Fibroblast of the aortic adventitia (primary cell): ENCODE measurements at regions not wholly inside any gene's neighbourhood (a gene's known extent, or its start where the extent isn't known, plus 50 kb on each side); places are given as distances from the start of the nearest gene placed in this dataset.
A peak's percentile ranks its signal among the peaks of the same experiment; 100 is the strongest.

ENCODE experiments used
- DNase-seq: peaks from one replicate; pipeline ENCODE4 v3.0.0-alpha.2; 2010; ENCODE audit warnings: low read depth
- H3K4me3 ChIP-seq: 2 replicates; pipeline ENCODE4 v1.5.1; 2011; ENCODE audit warnings: low read depth, mild to moderate bottlenecking, control low read depth, low read length, moderate library complexity
- TF ChIP-seq, protein P1 (sequence below): IDR thresholded peaks from 2 replicates; pipeline ENCODE4 v1.5.1; 2011; ENCODE audit warnings: mild to moderate bottlenecking, low read length, control low read depth, inconsistent platforms; ENCODE audit not compliant: insufficient read depth

DNA sequence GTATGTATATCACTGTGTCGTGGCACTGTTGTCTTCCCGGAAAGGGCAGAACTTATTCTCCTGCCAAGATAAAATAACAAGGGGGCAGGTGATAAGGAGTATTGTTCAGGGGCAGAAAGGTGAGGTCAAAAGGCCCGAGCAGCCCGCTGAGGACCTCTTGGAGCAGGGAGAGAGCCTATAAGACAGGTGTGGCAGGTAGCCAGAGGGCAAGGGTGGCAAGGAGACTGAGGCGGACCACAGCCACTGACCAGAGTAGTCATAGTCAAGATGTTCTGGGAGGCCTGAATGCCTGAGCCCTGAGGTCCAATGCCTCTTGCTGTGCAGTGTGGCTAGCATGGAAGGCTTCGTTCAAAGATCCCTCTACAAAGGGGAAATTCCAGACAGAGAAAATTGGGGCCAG, 172.3 kb upstream of the CHRNA7 start:
- no peak for DNase-seq
- H3K4me3 ChIP-seq = no peak overlapping the region
- TF ChIP-seq, protein P1, sequence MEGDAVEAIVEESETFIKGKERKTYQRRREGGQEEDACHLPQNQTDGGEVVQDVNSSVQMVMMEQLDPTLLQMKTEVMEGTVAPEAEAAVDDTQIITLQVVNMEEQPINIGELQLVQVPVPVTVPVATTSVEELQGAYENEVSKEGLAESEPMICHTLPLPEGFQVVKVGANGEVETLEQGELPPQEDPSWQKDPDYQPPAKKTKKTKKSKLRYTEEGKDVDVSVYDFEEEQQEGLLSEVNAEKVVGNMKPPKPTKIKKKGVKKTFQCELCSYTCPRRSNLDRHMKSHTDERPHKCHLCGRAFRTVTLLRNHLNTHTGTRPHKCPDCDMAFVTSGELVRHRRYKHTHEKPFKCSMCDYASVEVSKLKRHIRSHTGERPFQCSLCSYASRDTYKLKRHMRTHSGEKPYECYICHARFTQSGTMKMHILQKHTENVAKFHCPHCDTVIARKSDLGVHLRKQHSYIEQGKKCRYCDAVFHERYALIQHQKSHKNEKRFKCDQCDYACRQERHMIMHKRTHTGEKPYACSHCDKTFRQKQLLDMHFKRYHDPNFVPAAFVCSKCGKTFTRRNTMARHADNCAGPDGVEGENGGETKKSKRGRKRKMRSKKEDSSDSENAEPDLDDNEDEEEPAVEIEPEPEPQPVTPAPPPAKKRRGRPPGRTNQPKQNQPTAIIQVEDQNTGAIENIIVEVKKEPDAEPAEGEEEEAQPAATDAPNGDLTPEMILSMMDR = no peak

DNA sequence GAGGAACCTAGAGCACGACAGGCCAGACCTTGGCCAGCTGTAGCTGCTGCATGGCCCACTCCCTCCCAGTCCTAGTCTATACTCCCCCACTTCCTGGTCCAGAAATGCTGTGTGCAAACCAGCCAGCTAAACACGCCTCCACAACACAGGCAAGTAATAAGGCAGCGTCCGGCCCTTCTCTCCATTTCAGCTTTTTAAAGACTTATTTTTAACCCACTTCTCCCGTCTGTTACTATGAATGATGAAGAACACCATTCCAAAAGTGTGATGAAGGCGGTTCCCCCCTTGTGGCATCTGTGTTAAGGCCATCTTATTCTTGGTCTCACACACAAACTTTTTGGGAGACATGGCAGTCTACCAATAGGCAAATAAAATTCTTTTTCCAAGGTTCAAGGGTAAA, 164.1 kb upstream of the CHRNA7 start:
- TF ChIP-seq, protein P1 = no peak
- DNase-seq = no peak

DNA sequence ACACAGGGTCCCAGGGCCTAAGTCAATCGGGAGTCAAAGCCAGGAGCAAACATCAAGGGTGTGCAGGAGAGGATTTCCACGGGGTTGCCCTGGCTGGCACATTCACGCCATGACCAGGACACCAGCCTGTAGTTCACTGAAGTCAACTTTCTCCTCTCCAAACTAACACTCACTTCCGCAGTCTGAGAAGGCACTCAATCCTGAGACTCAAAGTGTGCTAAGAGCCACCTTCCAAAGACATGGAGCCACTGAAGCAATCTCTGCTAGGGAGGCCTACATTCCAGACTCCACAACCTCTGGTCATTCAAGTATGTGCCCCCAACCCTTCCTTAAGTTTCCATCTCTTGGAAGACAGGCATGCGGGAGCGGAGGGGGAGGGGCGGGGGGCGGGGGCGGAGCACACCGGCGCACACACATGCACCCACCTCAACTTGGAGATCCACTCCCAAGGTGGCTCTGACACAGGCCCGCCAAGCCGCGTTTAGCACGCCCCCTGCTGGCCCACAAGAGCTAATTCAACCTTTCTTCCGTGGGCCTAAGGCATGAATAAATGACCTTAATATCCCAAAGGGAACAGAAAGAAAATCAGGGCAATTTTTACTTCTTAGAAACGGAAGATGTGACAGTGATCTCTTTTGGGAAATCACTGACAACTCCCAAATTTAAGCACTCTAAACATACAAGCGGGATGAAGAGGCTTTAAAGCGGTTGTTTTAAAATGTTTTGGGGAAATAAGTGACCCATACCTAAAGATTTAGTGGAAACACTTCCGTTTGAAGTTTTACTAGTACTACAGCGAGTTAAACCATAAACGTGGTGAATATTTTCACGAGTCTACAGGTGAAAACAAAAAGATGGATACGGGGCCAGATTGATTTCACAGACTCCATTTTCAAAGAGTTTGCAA, 162.5 kb upstream of the CHRNA7 start:
- TF ChIP-seq, protein P1 = peak; percentile 69
- no peak overlapping the region for H3K4me3 ChIP-seq
- DNase-seq = peak; percentile 37

More for the DNA sequence above, 164.1 kb upstream of the CHRNA7 start:
- no peak overlapping the region for H3K4me3 ChIP-seq

DNA sequence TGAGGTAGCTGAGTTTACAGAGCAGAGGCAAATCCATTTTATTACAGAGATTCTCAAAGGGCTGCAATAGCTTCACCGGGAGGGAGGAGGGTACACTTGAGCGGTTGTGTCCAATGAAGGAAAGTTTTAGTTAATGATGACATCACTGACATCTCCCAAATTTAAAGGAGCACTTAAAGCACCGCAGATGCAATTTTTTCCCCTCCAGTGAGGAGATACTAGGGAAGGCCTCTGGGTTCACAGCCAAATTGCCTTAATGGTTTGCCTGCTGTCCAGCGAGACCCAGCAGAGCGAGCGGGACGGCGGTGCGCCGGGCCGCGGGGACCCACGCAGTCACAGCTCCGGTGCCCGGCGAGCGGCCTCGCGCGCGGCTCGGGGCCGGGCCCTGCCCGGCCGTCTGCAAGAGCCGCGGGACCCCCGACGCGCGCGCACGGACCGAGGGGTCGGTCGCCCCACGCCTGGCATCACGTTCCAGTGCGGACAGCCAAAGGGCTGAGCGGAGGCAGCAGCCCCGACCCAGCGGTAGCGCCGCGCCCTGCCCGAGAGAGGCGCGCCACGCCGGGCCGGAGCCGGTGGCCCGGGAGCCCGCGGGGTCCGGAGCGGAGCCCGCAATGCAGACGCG, 160.5 kb upstream of the CHRNA7 start:
- H3K4me3 ChIP-seq = peak overlapping the region; percentile 72
- peak; percentile 2 for DNase-seq
- TF ChIP-seq, protein P1 = no peak

DNA sequence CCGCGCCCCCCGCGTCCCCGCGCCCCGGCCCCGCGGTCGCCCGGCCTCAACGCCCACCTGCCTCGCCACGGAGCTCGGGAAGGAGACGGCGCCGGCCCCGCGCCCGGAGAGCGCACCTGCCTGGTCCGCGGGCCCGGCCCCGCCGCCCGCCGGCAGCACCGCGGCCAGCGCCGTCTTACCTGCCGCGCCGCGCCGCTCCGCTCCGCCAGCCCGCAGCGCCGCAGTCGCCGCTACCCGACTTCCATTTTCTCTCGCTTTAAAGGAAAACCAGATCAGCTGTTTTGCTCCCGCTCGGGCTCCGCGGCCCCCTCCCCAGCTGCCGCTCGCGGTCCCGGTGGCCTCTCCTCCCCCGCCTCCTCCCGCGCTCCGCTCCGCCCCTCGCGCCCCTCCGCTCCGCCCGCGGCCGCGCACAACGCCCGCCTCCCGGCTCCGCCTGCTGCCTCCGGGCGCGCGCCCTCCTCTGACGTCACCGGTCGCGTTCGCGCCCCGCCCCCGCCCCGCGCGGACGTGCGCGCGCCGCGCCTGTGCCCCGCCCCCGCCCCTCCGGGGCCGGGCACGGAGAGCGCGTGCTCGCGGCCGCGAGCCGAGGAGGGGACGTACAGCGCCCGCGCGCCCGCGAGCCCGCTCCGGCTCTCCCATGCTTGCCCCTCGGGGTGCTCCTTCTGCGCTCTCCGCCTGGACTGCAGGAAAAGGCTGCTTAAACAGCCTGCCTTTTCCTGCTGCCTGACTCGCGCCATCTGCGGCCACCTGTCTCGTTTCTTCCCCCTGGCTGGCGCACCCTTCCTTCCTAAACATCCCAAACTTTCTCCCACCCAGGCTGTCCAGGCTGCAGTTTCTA, 159.8 kb upstream of the CHRNA7 start, which contains the start of gene OTUD7A:
OTUD7A (minus strand) TSS at position 346 of the 838 bp plus-strand sequence.
- TF ChIP-seq, protein P1 = peak; percentile 7
- peak; percentile 56 for DNase-seq

DNA sequence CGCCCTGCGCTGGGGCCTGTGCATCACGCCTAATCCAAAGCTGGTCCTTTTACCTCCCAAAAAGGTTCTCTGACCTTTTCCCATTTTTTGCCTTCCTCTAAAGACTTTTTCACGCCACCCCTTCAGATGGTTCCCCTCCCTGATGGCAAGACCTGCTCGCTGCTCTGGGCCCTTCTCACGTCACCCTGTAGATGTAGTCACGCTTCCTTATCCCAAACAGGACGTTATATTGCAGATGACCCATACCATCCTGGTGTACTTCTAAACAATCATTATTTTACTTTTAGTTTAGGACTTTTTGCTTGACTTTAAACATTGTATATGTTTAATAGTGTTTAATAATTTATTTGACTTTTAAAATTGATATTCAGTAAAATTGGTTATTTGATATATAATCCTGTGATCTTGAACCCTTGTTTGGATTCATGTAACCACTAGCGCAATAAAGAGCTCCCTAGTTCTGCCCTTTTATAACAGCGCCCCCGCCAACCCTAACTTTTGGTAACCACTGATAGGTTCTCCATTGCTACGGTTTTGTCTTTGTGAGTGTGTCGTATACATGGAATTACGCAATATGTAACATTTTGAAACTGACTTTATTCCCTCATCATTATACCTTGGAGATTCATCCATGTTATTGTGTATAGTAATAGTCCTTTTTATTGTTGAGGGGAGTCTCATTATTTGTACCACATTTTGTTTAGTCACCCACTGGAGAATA, 159.0 kb upstream of the CHRNA7 start:
- TF ChIP-seq, protein P1 = no peak
- no peak for DNase-seq
- H3K4me3 ChIP-seq = peak overlapping the region; percentile 68

More for the DNA sequence above, 159.8 kb upstream of the CHRNA7 start, which contains the start of gene OTUD7A:
- H3K4me3 ChIP-seq = peak within 1 kb of the TSS; percentile 72
